Thyroid gland (tissue), 4 donors: ENCODE measurements at regions not wholly inside any gene's neighbourhood (a gene's known extent, or its start where the extent isn't known, plus 50 kb on each side); places are given as distances from the start of the nearest gene placed in this dataset.

Experiments
- POLR2A ChIP-seq, 2 donors: fragments of 450-650 bp; IDR thresholded peaks; one replicate each; pipeline ENCODE4 v1.6.1; 2017; ENCODE audit warnings: antibody characterized with exemption in 2 of 2, mild to moderate bottlenecking in 2 of 2, moderate library complexity in 1 of 2
- TF ChIP-seq, protein P1 (sequence below), 6 experiments: fragments of 200-600 bp in 3 of 6; fragments of 450-650 bp in 3 of 6; sonication (generic) in 3 of 6; IDR thresholded peaks; one replicate each; pipeline ENCODE4 v1.5.1; 2016 to 2019; ENCODE audit warnings: antibody characterized with exemption in 6 of 6, mild to moderate bottlenecking in 2 of 6, inconsistent platforms in 1 of 6, moderate library complexity in 1 of 6

GRCh38 chr7:124086843-124087242 lies 54.0 kb upstream of the TMEM229A start:
- TF ChIP-seq, protein P1, sequence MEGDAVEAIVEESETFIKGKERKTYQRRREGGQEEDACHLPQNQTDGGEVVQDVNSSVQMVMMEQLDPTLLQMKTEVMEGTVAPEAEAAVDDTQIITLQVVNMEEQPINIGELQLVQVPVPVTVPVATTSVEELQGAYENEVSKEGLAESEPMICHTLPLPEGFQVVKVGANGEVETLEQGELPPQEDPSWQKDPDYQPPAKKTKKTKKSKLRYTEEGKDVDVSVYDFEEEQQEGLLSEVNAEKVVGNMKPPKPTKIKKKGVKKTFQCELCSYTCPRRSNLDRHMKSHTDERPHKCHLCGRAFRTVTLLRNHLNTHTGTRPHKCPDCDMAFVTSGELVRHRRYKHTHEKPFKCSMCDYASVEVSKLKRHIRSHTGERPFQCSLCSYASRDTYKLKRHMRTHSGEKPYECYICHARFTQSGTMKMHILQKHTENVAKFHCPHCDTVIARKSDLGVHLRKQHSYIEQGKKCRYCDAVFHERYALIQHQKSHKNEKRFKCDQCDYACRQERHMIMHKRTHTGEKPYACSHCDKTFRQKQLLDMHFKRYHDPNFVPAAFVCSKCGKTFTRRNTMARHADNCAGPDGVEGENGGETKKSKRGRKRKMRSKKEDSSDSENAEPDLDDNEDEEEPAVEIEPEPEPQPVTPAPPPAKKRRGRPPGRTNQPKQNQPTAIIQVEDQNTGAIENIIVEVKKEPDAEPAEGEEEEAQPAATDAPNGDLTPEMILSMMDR (IDR thresholded peaks at IDR 0.05) = no peak
- no peak for TF ChIP-seq POLR2A (IDR thresholded peaks at IDR 0.05)
